SH-SY5Y (cell line): ENCODE measurements at regions not wholly inside any gene's neighbourhood (a gene's known extent, or its start where the extent isn't known, plus 50 kb on each side); places are given as distances from the start of the nearest gene placed in this dataset.

Experiments
- GATA2 ChIP-seq: IDR thresholded peaks from 2 replicates; pipeline ENCODE4 v1.6.1; 2011; ENCODE audit warnings: mild to moderate bottlenecking, low read depth, low read length
- GATA3 ChIP-seq: IDR thresholded peaks from 2 replicates; pipeline ENCODE4 v1.6.1; 2011; ENCODE audit warnings: low read depth, mild to moderate bottlenecking, low read length, moderate library complexity

- TF ChIP-seq GATA2, result no peak
- TF ChIP-seq GATA3, result no peak
These were observed 102.1 kb upstream of the HS3ST2 start for GRCh38 chr16:22711847-22712246.
